Smooth muscle cell (in vitro differentiated cells): ENCODE measurements at regions not wholly inside any gene's neighbourhood (a gene's known extent, or its start where the extent isn't known, plus 50 kb on each side); places are given as distances from the start of the nearest gene placed in this dataset.

Experiments
- DNase-seq: peaks from one replicate; lab custom pipeline; 2025; ENCODE audit not compliant: unreplicated experiment; lab: John Stamatoyannopoulos, UW
- H2AFZ ChIP-seq: fragments of 200-600 bp; sonication (generic); 2 replicates; pipeline ENCODE4 v1.6.0; 2016; ENCODE audit warnings: antibody characterized with exemption, low read depth, mild to moderate bottlenecking
- H3F3A ChIP-seq: fragments of 200-600 bp; sonication (generic); 2 replicates; pipeline ENCODE4 v1.6.0; 2017; ENCODE audit warnings: antibody characterized with exemption, low read depth
- H3K27ac ChIP-seq: fragments of 200-600 bp; sonication (generic); 2 replicates; pipeline ENCODE4 v1.5.1; 2016; ENCODE audit warnings: low read depth, mild to moderate bottlenecking
- H3K27me3 ChIP-seq: fragments of 200-600 bp; sonication (generic); 2 replicates; pipeline ENCODE4 v1.6.1; 2016; ENCODE audit warnings: low read depth, mild to moderate bottlenecking
- H3K36me3 ChIP-seq: fragments of 200-600 bp; sonication (generic); 2 replicates; pipeline ENCODE4 v1.5.1; 2016; ENCODE audit warnings: low read depth
- H3K4me1 ChIP-seq: fragments of 200-600 bp; sonication (generic); 2 replicates; pipeline ENCODE4 v1.5.1; 2016; ENCODE audit warnings: low read depth
- H3K4me2 ChIP-seq: fragments of 200-600 bp; sonication (generic); 2 replicates; pipeline ENCODE4 v1.6.0; 2016; ENCODE audit warnings: mild to moderate bottlenecking
- H3K4me3 ChIP-seq: fragments of 200-600 bp; sonication (generic); 2 replicates; pipeline ENCODE4 v1.5.1; 2016; ENCODE audit warnings: mild to moderate bottlenecking
- H3K79me2 ChIP-seq: fragments of 200-600 bp; sonication (generic); 2 replicates; pipeline ENCODE4 v1.6.0; 2016; ENCODE audit warnings: low read depth, mild to moderate bottlenecking
- H3K9ac ChIP-seq: fragments of 200-600 bp; sonication (generic); 2 replicates; pipeline ENCODE4 v1.6.0; 2016; ENCODE audit warnings: low read depth
- H3K9me3 ChIP-seq: fragments of 200-600 bp; sonication (generic); replicated peaks from 2 replicates; pipeline ENCODE4 v1.5.1; 2016; ENCODE audit warnings: low read depth
- H4K20me1 ChIP-seq: fragments of 200-600 bp; sonication (generic); 2 replicates; pipeline ENCODE4 v1.6.0; 2016; ENCODE audit warnings: low read depth
- CTCF ChIP-seq: fragments of 200-600 bp; sonication (generic); IDR thresholded peaks from 2 replicates; pipeline ENCODE4 v1.5.1; 2017; ENCODE audit warnings: borderline replicate concordance, mild to moderate bottlenecking, antibody characterized with exemption; ENCODE audit not compliant: insufficient read depth, poor library complexity, severe bottlenecking
- WGBS: methylation state at CpG from one replicate; pipeline ENCODE4 v1.1.7; 2016; ENCODE audit warnings: low lambda C conversion rate; 5-methylcytosine and 5-hydroxymethylcytosine counted together

DNA sequence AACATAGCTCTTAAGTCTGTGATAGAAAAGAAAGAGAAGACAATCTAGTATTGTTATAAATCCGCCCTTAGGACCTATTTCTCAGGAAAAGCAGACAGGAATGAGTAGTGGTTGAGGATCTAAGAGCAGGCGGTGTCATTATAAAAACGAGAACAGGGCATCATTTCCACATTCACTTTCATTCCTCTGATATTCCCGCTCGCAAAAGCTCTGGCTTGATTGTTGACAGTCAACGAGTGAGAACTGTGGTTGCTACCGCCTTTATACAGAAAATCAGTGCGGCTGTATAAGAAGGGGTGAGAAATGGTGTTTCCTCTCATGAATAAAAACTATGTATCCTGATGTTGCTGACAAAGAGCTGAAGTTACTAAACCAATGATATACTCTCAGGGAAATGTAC lies 1409.6 kb upstream of the WWC1 start:
- Histone ChIP-seq H4K20me1 (no peaks in the 10 kb centered on the region), H3K9ac (no peak overlapping the region), H3K27ac (no peak overlapping the region), H3K36me3 (no peaks in the 10 kb centered on the region), H2AFZ (no peak overlapping the region), H3K4me3 (no peak overlapping the region), H3K4me1 (no peaks in the 10 kb centered on the region), H3K4me2 (no peak overlapping the region), H3K79me2 (no peaks in the 10 kb centered on the region), H3F3A (no peaks in the 10 kb centered on the region), H3K9me3 (no peaks in the 10 kb centered on the region), H3K27me3 (no peaks in the 10 kb centered on the region)
- 71% methylated on average over 8 of the region's 8 CpGs for WGBS
- no peak for DNase-seq
- TF ChIP-seq CTCF, result no peak

GRCh38 chr5:166883016-166883415 lies 1408.4 kb upstream of the WWC1 start:
- no peaks in the 10 kb centered on the region for H3K9me3 ChIP-seq
- no peak overlapping the region for H3K4me2 ChIP-seq
- no peaks in the 10 kb centered on the region for H3K4me1 ChIP-seq
- H3K9ac ChIP-seq, result no peak overlapping the region
- H2AFZ ChIP-seq, result no peak overlapping the region
- TF ChIP-seq CTCF, result no peak
- no peaks in the 10 kb centered on the region for H3F3A ChIP-seq
- H3K4me3 ChIP-seq, result no peak overlapping the region
- no peak overlapping the region for H3K27ac ChIP-seq
- H3K27me3 ChIP-seq, result no peaks in the 10 kb centered on the region
- no peaks in the 10 kb centered on the region for H4K20me1 ChIP-seq
- 72% methylated on average over 4 of the region's 4 CpGs for WGBS
- no peaks in the 10 kb centered on the region for H3K79me2 ChIP-seq
- no peaks in the 10 kb centered on the region for H3K36me3 ChIP-seq
- DNase-seq, result no peak

DNA sequence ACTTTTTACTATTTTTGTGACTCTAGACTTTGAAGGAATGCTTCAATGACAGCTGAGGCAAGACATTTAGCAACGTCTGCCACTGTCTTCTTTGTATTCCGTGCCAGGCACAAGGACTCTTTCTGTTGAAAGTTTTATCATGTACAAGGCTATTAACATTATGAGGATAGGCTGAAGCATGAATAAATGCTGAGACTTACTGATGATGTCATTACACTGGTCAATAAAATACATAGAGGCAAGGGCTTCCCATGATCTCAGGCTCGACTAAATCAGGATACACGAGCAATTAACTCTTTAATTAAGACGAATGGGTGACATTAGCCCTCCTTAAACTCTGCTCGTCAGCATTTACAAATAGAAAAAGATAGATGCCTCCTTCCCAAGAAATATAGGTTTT lies 1393.3 kb upstream of the WWC1 start:
- no peak overlapping the region for H2AFZ ChIP-seq
- no peak for DNase-seq
- H4K20me1 ChIP-seq, result no peaks in the 10 kb centered on the region
- TF ChIP-seq CTCF, result no peak
- H3K4me2 ChIP-seq, result no peak overlapping the region
- H3K36me3 ChIP-seq, result no peaks in the 10 kb centered on the region
- H3K4me3 ChIP-seq, result no peak overlapping the region
- WGBS, result 80% methylated on average over 6 of the region's 6 CpGs
- no peaks in the 10 kb centered on the region for H3F3A ChIP-seq
- no peaks in the 10 kb centered on the region for H3K9me3 ChIP-seq
- no peaks in the 10 kb centered on the region for H3K79me2 ChIP-seq
- H3K9ac ChIP-seq, result no peak overlapping the region
- H3K27me3 ChIP-seq, result no peaks in the 10 kb centered on the region
- no peaks in the 10 kb centered on the region for H3K4me1 ChIP-seq
- H3K27ac ChIP-seq, result no peak overlapping the region

- Histone ChIP-seq H3K79me2 (no peaks in the 10 kb centered on the region), H4K20me1 (no peaks in the 10 kb centered on the region), H3K4me3 (no peak overlapping the region), H2AFZ (no peak overlapping the region), H3K4me1 (no peaks in the 10 kb centered on the region), H3K27ac (no peak overlapping the region), H3K9ac (no peak overlapping the region), H3F3A (no peaks in the 10 kb centered on the region), H3K9me3 (no peaks in the 10 kb centered on the region), H3K27me3 (no peaks in the 10 kb centered on the region), H3K4me2 (no peak overlapping the region), H3K36me3 (no peaks in the 10 kb centered on the region)
- WGBS, result 98% methylated on average over 5 of the region's 5 CpGs
- no peak for DNase-seq
- no peak for TF ChIP-seq CTCF
Measured at GRCh38 chr5:166899343-166899742, 1392.1 kb upstream of the WWC1 start.
